ENCODE measurements at regions not wholly inside any gene's neighbourhood (a gene's known extent, or its start where the extent isn't known, plus 50 kb on each side); places are given as distances from the start of the nearest gene placed in this dataset.

GRCh38 chr18:67359873-67360838, 156.4 kb downstream of the DSEL start:
- Mint-ChIP-seq H3K27ac (no peak overlapping the region), H3K4me1 (ENCODE audit: low read depth) (peaks cover 4% of the 10 kb centered on the region), H3K9me3 (no peaks in the 10 kb centered on the region), H3K4me3 (no peak overlapping the region), H3K27me3 (ENCODE audit: low read depth) (no peaks in the 10 kb centered on the region), H3K36me3 (ENCODE audit: low read depth) (no peaks in the 10 kb centered on the region)
- peak; percentile 48 for DNase-seq (ENCODE audit: low spot score)

- H3K9me3 Mint-ChIP-seq = no peaks in the 10 kb centered on the region
- H3K4me3 Mint-ChIP-seq = no peak overlapping the region
- peaks cover 4% of the 10 kb centered on the region for H3K4me1 Mint-ChIP-seq (ENCODE audit: low read depth)
- H3K27me3 Mint-ChIP-seq (ENCODE audit: low read depth) = no peaks in the 10 kb centered on the region
- no peaks in the 10 kb centered on the region for H3K36me3 Mint-ChIP-seq (ENCODE audit: low read depth)
- no peak overlapping the region for H3K27ac Mint-ChIP-seq
- no peak for DNase-seq (ENCODE audit: low spot score)
These were observed 157.6 kb downstream of the DSEL start for GRCh38 chr18:67358947-67359346.

- H3K27me3 Mint-ChIP-seq (ENCODE audit: low read depth) = no peaks in the 10 kb centered on the region
- H3K4me3 Mint-ChIP-seq = no peak overlapping the region
- no peaks in the 10 kb centered on the region for H3K9me3 Mint-ChIP-seq
- no peaks in the 10 kb centered on the region for H3K36me3 Mint-ChIP-seq (ENCODE audit: low read depth)
- no peaks in the 10 kb centered on the region for H3K4me1 Mint-ChIP-seq (ENCODE audit: low read depth)
- no peak overlapping the region for H3K27ac Mint-ChIP-seq
- DNase-seq (ENCODE audit: low spot score) = no peak
These were observed 161.8 kb downstream of the DSEL start for GRCh38 chr18:67354692-67355091.

- Mint-ChIP-seq H3K27ac (no peak overlapping the region), H3K9me3 (no peaks in the 10 kb centered on the region), H3K27me3 (ENCODE audit: low read depth) (no peaks in the 10 kb centered on the region)
These were observed 162.4 kb downstream of the DSEL start for GRCh38 chr18:67354091-67354490.

GRCh38 chr18:67347438-67347837, 169.1 kb downstream of the DSEL start:
- Mint-ChIP-seq H3K36me3 (ENCODE audit: low read depth) (no peaks in the 10 kb centered on the region), H3K27ac (no peak overlapping the region), H3K27me3 (ENCODE audit: low read depth) (no peaks in the 10 kb centered on the region), H3K9me3 (no peaks in the 10 kb centered on the region), H3K4me3 (no peak overlapping the region), H3K4me1 (ENCODE audit: low read depth) (no peaks in the 10 kb centered on the region)
- DNase-seq (ENCODE audit: low spot score) = no peak

More at GRCh38 chr18:67354091-67354490, 162.4 kb downstream of the DSEL start:
- Mint-ChIP-seq H3K4me1 (ENCODE audit: low read depth) (no peaks in the 10 kb centered on the region), H3K36me3 (ENCODE audit: low read depth) (no peaks in the 10 kb centered on the region), H3K4me3 (no peak overlapping the region)
- no peak for DNase-seq (ENCODE audit: low spot score)

GRCh38 chr18:67342159-67342558, 174.4 kb downstream of the DSEL start:
- H3K4me1 Mint-ChIP-seq (ENCODE audit: low read depth) = no peaks in the 10 kb centered on the region
- no peaks in the 10 kb centered on the region for H3K9me3 Mint-ChIP-seq
- no peak overlapping the region for H3K27ac Mint-ChIP-seq
- no peak for DNase-seq (ENCODE audit: low spot score)
- no peak overlapping the region for H3K4me3 Mint-ChIP-seq
- no peaks in the 10 kb centered on the region for H3K36me3 Mint-ChIP-seq (ENCODE audit: low read depth)
- no peaks in the 10 kb centered on the region for H3K27me3 Mint-ChIP-seq (ENCODE audit: low read depth)

- no peak for DNase-seq (ENCODE audit: low spot score)
- H3K4me3 Mint-ChIP-seq = no peak overlapping the region
- H3K36me3 Mint-ChIP-seq (ENCODE audit: low read depth) = no peaks in the 10 kb centered on the region
- H3K4me1 Mint-ChIP-seq (ENCODE audit: low read depth) = no peaks in the 10 kb centered on the region
- H3K27ac Mint-ChIP-seq = no peak overlapping the region
- peaks cover 5% of the 10 kb centered on the region for H3K9me3 Mint-ChIP-seq
- no peaks in the 10 kb centered on the region for H3K27me3 Mint-ChIP-seq (ENCODE audit: low read depth)
These were observed 178.8 kb downstream of the DSEL start for GRCh38 chr18:67337696-67338095.

GRCh38 chr18:67331857-67332256, 184.7 kb downstream of the DSEL start:
- Mint-ChIP-seq H3K4me1 (ENCODE audit: low read depth) (no peaks in the 10 kb centered on the region), H3K27ac (no peak overlapping the region), H3K9me3 (peaks cover 5% of the 10 kb centered on the region)

GRCh38 chr18:67319109-67319508, 197.4 kb downstream of the DSEL start:
- no peaks in the 10 kb centered on the region for H3K4me1 Mint-ChIP-seq (ENCODE audit: low read depth)

More at GRCh38 chr18:67331857-67332256, 184.7 kb downstream of the DSEL start:
- no peaks in the 10 kb centered on the region for H3K27me3 Mint-ChIP-seq (ENCODE audit: low read depth)
- no peak overlapping the region for H3K4me3 Mint-ChIP-seq
- DNase-seq (ENCODE audit: low spot score) = no peak
- no peaks in the 10 kb centered on the region for H3K36me3 Mint-ChIP-seq (ENCODE audit: low read depth)

GRCh38 chr18:67318651-67319050, 197.9 kb downstream of the DSEL start:
- Mint-ChIP-seq H3K27ac (no peak overlapping the region), H3K27me3 (ENCODE audit: low read depth) (no peaks in the 10 kb centered on the region), H3K36me3 (ENCODE audit: low read depth) (no peaks in the 10 kb centered on the region), H3K9me3 (no peaks in the 10 kb centered on the region), H3K4me1 (ENCODE audit: low read depth) (no peaks in the 10 kb centered on the region), H3K4me3 (no peak overlapping the region)
- no peak for DNase-seq (ENCODE audit: low spot score)

More at GRCh38 chr18:67319109-67319508, 197.4 kb downstream of the DSEL start:
- H3K4me3 Mint-ChIP-seq = no peak overlapping the region
- no peak for DNase-seq (ENCODE audit: low spot score)
- H3K9me3 Mint-ChIP-seq = no peaks in the 10 kb centered on the region
- no peaks in the 10 kb centered on the region for H3K27me3 Mint-ChIP-seq (ENCODE audit: low read depth)
- H3K36me3 Mint-ChIP-seq (ENCODE audit: low read depth) = no peaks in the 10 kb centered on the region
- H3K27ac Mint-ChIP-seq = no peak overlapping the region

GRCh38 chr18:67310826-67311225, 205.7 kb downstream of the DSEL start:
- Mint-ChIP-seq H3K9me3 (no peaks in the 10 kb centered on the region), H3K4me3 (no peak overlapping the region), H3K27me3 (ENCODE audit: low read depth) (no peaks in the 10 kb centered on the region), H3K36me3 (ENCODE audit: low read depth) (no peaks in the 10 kb centered on the region), H3K27ac (no peak overlapping the region), H3K4me1 (ENCODE audit: low read depth) (no peaks in the 10 kb centered on the region)
- DNase-seq (ENCODE audit: low spot score) = no peak

- H3K36me3 Mint-ChIP-seq (ENCODE audit: low read depth) = no peaks in the 10 kb centered on the region
- H3K4me3 Mint-ChIP-seq = no peak overlapping the region
- no peak for DNase-seq (ENCODE audit: low spot score)
- no peaks in the 10 kb centered on the region for H3K9me3 Mint-ChIP-seq
- no peaks in the 10 kb centered on the region for H3K27me3 Mint-ChIP-seq (ENCODE audit: low read depth)
- peaks cover 2% of the 10 kb centered on the region for H3K4me1 Mint-ChIP-seq (ENCODE audit: low read depth)
- H3K27ac Mint-ChIP-seq = no peak overlapping the region
These were observed 207.7 kb downstream of the DSEL start for GRCh38 chr18:67308819-67309218.

GRCh38 chr18:67305466-67305865, 211.1 kb downstream of the DSEL start:
- H3K36me3 Mint-ChIP-seq (ENCODE audit: low read depth) = peaks cover 2% of the 10 kb centered on the region
- H3K27me3 Mint-ChIP-seq (ENCODE audit: low read depth) = no peaks in the 10 kb centered on the region
- DNase-seq (ENCODE audit: low spot score) = no peak
- peaks cover 16% of the 10 kb centered on the region for H3K9me3 Mint-ChIP-seq
- H3K4me1 Mint-ChIP-seq (ENCODE audit: low read depth) = peaks cover 8% of the 10 kb centered on the region
- no peak overlapping the region for H3K4me3 Mint-ChIP-seq
- no peak overlapping the region for H3K27ac Mint-ChIP-seq

GRCh38 chr18:67302043-67302442, 214.5 kb downstream of the DSEL start:
- no peak for DNase-seq (ENCODE audit: low spot score)

More at GRCh38 chr18:67302043-67302442, 214.5 kb downstream of the DSEL start:
- Mint-ChIP-seq H3K9me3 (peaks cover 24% of the 10 kb centered on the region), H3K4me3 (no peak overlapping the region), H3K4me1 (ENCODE audit: low read depth) (peaks cover 8% of the 10 kb centered on the region), H3K27me3 (ENCODE audit: low read depth) (no peaks in the 10 kb centered on the region), H3K27ac (peak overlapping the region; percentile 16), H3K36me3 (ENCODE audit: low read depth) (peaks cover 2% of the 10 kb centered on the region)

All from T-helper 2 cell treated with Interferon-gamma antibody and Interleukin-4, amounts not matched to agents 5 μg/mL and 100 μg/mL, for 36 hours (primary cell).